Kidney epithelial cell (primary cell): ENCODE measurements at regions not wholly inside any gene's neighbourhood (a gene's known extent, or its start where the extent isn't known, plus 50 kb on each side); places are given as distances from the start of the nearest gene placed in this dataset.

ENCODE experiments used
- DNase-seq: peaks from one replicate; pipeline ENCODE4 v3.0.0-alpha.2; 2010; ENCODE audit warnings: low read depth
- H3K27me3 ChIP-seq: 2 replicates; pipeline ENCODE4 v1.6.0; 2011; ENCODE audit warnings: low read length; ENCODE audit not compliant: control insufficient read depth, insufficient read depth
- H3K36me3 ChIP-seq: 2 replicates; pipeline ENCODE4 v1.5.1; 2011; ENCODE audit warnings: low read length; ENCODE audit not compliant: control insufficient read depth, insufficient read depth
- H3K4me3 ChIP-seq: 2 replicates; pipeline ENCODE4 v1.5.1; 2011; ENCODE audit warnings: low read depth, mild to moderate bottlenecking, control low read depth, low read length
- CTCF ChIP-seq: IDR thresholded peaks from 2 replicates; pipeline ENCODE4 v1.5.1; 2011; ENCODE audit warnings: mild to moderate bottlenecking, moderate library complexity, low read length, control low read depth, inconsistent platforms; ENCODE audit not compliant: insufficient read depth, poor library complexity, severe bottlenecking

- Histone ChIP-seq H3K36me3 (no peaks in the 10 kb centered on the region), H3K27me3 (peaks cover 9% of the 10 kb centered on the region), H3K4me3 (no peak overlapping the region)
- TF ChIP-seq CTCF: no peak
- no peak for DNase-seq
These were observed 138.8 kb upstream of the WNT4 start for GRCh38 chr1:22281521-22282363.

- no peak for DNase-seq
- no peaks in the 10 kb centered on the region for H3K36me3 ChIP-seq
- TF ChIP-seq CTCF: no peak
These were observed 139.6 kb upstream of the WNT4 start for GRCh38 chr1:22282364-22282995.

DNA sequence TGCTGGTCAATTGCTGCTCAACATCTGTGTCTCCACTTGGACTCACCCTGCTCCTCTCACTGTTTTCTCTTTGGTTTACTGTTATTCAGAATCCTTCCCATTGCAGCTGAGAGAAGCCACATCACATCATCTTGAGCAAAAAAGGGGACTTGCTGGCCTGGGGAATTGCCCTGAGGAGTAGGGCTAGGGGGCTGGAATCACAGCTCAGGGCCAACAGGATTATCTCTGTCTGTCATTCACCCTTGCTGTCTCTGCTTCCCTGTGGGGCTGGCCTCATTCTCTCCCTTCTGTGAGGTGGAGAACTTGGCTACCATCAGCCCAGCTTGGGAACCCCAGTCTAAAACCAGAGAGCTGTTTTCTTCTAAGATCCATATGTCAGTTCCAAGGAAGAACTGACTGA, 140.7 kb upstream of the WNT4 start:
- H3K27me3 ChIP-seq: peaks cover 9% of the 10 kb centered on the region
- H3K36me3 ChIP-seq: no peaks in the 10 kb centered on the region
- DNase-seq: no peak
- H3K4me3 ChIP-seq: no peak overlapping the region
- no peak for TF ChIP-seq CTCF

More at GRCh38 chr1:22282364-22282995, 139.6 kb upstream of the WNT4 start:
- H3K27me3 ChIP-seq: peaks cover 9% of the 10 kb centered on the region
- H3K4me3 ChIP-seq: no peak overlapping the region

- Histone ChIP-seq H3K36me3 (no peaks in the 10 kb centered on the region), H3K4me3 (no peak overlapping the region), H3K27me3 (peaks cover 9% of the 10 kb centered on the region)
- TF ChIP-seq CTCF: no peak
- no peak for DNase-seq
These were observed 141.3 kb upstream of the WNT4 start for GRCh38 chr1:22284236-22284635.

DNA sequence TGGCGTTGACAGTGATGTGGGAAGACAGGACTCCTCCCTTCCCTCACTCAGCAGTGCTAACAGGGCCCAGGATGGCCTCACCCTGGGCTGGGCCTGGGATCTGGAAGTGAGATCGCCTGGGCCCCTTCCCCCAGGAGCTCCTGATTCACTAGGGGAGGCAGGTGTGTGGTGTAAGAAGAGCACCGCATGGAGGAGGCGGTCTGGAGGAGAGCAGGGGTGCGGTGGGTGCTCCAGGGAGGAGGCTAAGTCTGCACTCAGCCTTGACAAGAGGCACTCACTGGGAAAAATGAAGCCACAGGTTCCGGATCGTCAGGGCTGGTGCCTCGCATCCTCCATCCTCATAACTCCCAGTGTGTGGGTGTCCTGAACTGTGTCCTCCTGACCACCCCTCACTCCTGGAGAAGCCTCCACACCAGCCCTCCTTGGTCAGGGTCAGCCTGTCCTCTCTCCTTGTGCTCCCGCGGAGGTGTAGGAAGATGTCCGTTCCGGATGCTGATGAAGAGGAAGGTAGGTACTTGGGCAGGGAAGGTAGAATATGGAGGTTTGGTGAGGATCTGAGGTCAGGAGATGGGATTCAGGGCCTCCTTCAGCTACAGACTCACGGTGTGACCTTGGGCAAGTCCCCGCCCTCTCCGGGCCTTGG, 142.1 kb upstream of the WNT4 start:
- no peaks in the 10 kb centered on the region for H3K36me3 ChIP-seq

More for the DNA sequence above, 142.1 kb upstream of the WNT4 start:
- Histone ChIP-seq H3K4me3 (no peak overlapping the region), H3K27me3 (peaks cover 9% of the 10 kb centered on the region)
- no peak for TF ChIP-seq CTCF
- no peak for DNase-seq
